Uterus (tissue), 3 donors: ENCODE measurements at regions not wholly inside any gene's neighbourhood (a gene's known extent, or its start where the extent isn't known, plus 50 kb on each side); places are given as distances from the start of the nearest gene placed in this dataset.
"Not testable (repeated sequence)": the region's sequence is repeated elsewhere in the genome, so short reads cannot be mapped to it uniquely, and the experiment has no call there.

ENCODE experiments used
- DNase-seq, 2 donors: peaks; one replicate each; pipeline ENCODE4 v3.0.0-alpha.2; 2019 to 2020
- H3K27ac ChIP-seq, 2 donors: fragments of 200-600 bp; sonication (generic); 1 replicate in 1 of 2; 2 replicates in 1 of 2; pipeline ENCODE4 v1.5.1; 2016 to 2018
- H3K27me3 ChIP-seq, 2 donors: fragments of 200-600 bp; sonication (generic); one replicate each; pipeline ENCODE4 v1.5.1; 2018 to 2019; ENCODE audit warnings: control low read depth in 1 of 2
- H3K36me3 ChIP-seq, 2 donors: fragments of 200-600 bp; sonication (generic); one replicate each; pipeline ENCODE4 v1.5.1; 2019; ENCODE audit warnings: control low read depth in 1 of 2
- H3K4me1 ChIP-seq, 2 donors: fragments of 200-600 bp; sonication (generic); one replicate each; pipeline ENCODE4 v1.5.1; 2018 to 2019; ENCODE audit warnings: control low read depth in 1 of 2
- H3K4me3 ChIP-seq, 2 donors: fragments of 200-600 bp; sonication (generic); 1 replicate in 1 of 2; 2 replicates in 1 of 2; pipeline ENCODE4 v1.5.1; 2018 to 2019; ENCODE audit warnings: mild to moderate bottlenecking in 1 of 2
- H3K9me3 ChIP-seq, 2 donors: fragments of 200-600 bp; sonication (generic); one replicate each; pipeline ENCODE4 v1.5.1; 2019; ENCODE audit warnings: control low read depth in 1 of 2
- CTCF ChIP-seq, 4 experiments: fragments of 200-600 bp in 2 of 4; fragments of 450-650 bp in 2 of 4; sonication (generic) in 2 of 4; IDR thresholded peaks; one replicate each; pipeline ENCODE4 v1.5.1; 2016 to 2019; ENCODE audit warnings: antibody characterized with exemption in 4 of 4, mild to moderate bottlenecking in 2 of 4, moderate library complexity in 1 of 4
- POLR2A ChIP-seq, 2 donors: fragments of 450-650 bp; IDR thresholded peaks; one replicate each; pipeline ENCODE4 v1.6.1; 2016; ENCODE audit warnings: antibody characterized with exemption in 2 of 2, mild to moderate bottlenecking in 1 of 2, moderate library complexity in 1 of 2
- intact Hi-C: fragments of 100-400 bp; cut with DNase I; formaldehyde crosslinking; loops from one replicate; pipeline ENCODE4 v1.15.1; 2023; ENCODE audit warnings: low total_unique reads
- donor health status: DM: yes; HTN: yes; CAD: no.

DNA sequence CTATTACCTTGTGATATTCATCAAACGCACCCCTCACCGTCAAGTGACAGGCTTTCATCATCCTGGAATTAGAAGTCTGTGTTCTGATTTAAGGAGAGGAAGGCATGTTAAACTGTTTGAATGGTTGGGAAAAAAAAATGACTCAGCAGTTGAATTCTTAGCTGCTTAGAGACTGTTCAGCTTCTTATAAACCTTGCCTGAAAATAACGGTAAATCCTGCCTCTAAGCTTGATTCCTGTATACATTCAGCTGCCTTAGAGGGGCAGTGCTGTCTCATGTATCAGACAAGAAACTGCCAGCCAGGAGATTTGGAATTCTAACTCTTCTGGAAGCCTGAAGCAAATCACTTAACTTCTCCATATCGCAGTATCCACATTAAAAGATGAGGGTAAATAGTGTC is 437.4 kb downstream of the JRKL start:
- H3K27ac ChIP-seq: no peak overlapping the region
- H3K9me3 ChIP-seq: no peaks in the 10 kb centered on the region
- no peaks in the 10 kb centered on the region for H3K36me3 ChIP-seq
- no peak for TF ChIP-seq POLR2A (IDR thresholded peaks at IDR 0.05)
- no peak for TF ChIP-seq CTCF (IDR thresholded peaks at IDR 0.05)
- no peak for DNase-seq
- no peaks in the 10 kb centered on the region for H3K4me1 ChIP-seq
- intact Hi-C loops: no loop called here
- no peak overlapping the region for H3K4me3 ChIP-seq
- H3K27me3 ChIP-seq: no peaks in the 10 kb centered on the region

DNA sequence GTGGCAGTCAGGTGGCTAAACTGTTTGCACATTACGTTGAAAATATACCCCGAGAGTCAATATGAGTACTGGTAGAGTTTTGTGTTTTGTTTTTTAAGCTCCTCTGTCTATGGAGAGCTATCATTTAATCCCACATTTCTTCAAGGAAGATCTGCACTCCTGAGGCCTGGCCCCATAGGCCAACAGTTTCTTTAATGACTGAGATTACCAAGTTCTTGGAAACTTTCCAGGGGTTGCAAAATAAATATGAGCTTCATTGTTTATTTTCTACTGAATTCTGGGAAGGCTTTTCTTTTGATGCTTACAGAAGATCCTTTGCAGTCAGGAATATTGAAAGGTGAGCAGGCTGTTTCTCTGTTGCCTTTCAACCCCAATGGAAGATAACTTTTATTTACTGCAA is 452.0 kb downstream of the JRKL start:
- no peaks in the 10 kb centered on the region for H3K9me3 ChIP-seq
- no peak overlapping the region for H3K27ac ChIP-seq
- H3K4me1 ChIP-seq: no peaks in the 10 kb centered on the region
- H3K4me3 ChIP-seq: no peak overlapping the region
- TF ChIP-seq POLR2A (IDR thresholded peaks at IDR 0.05) (no peak), CTCF (IDR thresholded peaks at IDR 0.05) (no peak)
- DNase-seq: no peak
- H3K27me3 ChIP-seq: no peaks in the 10 kb centered on the region
- intact Hi-C loops: no loop called here
- H3K36me3 ChIP-seq: no peaks in the 10 kb centered on the region

DNA sequence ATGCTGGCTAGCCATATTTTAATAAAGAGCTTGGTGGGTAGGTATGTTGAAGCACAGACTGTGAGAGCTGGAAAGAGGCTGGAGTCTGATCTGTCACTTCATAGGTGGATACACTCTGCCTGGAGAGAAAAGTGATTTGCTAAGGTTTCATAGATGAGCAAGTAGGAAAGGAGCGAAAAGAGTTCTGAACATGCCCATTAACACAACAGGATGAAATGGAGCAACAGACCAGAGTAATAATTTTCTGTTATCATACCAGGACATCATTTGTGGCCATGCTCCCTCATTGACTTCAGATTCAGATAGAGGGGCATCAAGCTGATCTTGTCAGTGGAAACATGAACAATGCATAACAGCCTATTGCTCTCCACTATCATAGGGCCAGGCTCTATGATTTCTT is 452.9 kb downstream of the JRKL start:
- H3K4me1 ChIP-seq: no peaks in the 10 kb centered on the region
- no peaks in the 10 kb centered on the region for H3K27me3 ChIP-seq
- no peak overlapping the region for H3K4me3 ChIP-seq
- no peak for TF ChIP-seq POLR2A (IDR thresholded peaks at IDR 0.05)
- no peak for TF ChIP-seq CTCF (IDR thresholded peaks at IDR 0.05)
- H3K36me3 ChIP-seq: no peaks in the 10 kb centered on the region
- H3K27ac ChIP-seq: no peak overlapping the region
- DNase-seq: no peak
- H3K9me3 ChIP-seq: no peaks in the 10 kb centered on the region
- intact Hi-C loops: no loop called here

GRCh38 chr11:96854425-96854824 is 464.6 kb downstream of the JRKL start:
- no peaks in the 10 kb centered on the region for H3K27me3 ChIP-seq
- DNase-seq: no peak
- intact Hi-C loops: no loop called here
- no peaks in the 10 kb centered on the region for H3K9me3 ChIP-seq
- no peaks in the 10 kb centered on the region for H3K4me1 ChIP-seq
- TF ChIP-seq POLR2A (IDR thresholded peaks at IDR 0.05): no peak
- no peak for TF ChIP-seq CTCF (IDR thresholded peaks at IDR 0.05)
- no peaks in the 10 kb centered on the region for H3K36me3 ChIP-seq
- no peak overlapping the region for H3K4me3 ChIP-seq
- H3K27ac ChIP-seq: no peak overlapping the region

DNA sequence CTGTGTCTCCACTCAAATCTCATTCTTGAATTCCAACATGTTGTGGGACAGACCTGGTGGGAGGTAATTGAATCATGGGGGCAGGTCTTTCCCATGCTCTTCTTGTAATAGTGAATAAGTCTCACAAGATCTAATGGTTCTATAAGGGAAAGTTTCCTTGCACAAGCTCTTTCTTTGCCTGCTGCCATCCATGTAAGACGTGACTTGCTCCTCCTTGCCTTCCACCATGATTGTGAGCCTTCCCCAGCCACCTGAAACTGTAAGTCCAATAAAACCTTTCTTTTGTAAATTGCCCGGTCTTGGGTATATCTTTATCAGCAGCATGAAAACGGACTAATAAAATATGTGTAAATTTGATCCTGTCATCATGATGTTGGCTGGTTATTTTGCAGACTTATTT is 471.9 kb downstream of the JRKL start:
- DNase-seq, H3K4me3 ChIP-seq, H3K36me3 ChIP-seq, H3K27me3 ChIP-seq, intact Hi-C loops, H3K27ac ChIP-seq, H3K9me3 ChIP-seq, H3K4me1 ChIP-seq: not testable (repeated sequence)

DNA sequence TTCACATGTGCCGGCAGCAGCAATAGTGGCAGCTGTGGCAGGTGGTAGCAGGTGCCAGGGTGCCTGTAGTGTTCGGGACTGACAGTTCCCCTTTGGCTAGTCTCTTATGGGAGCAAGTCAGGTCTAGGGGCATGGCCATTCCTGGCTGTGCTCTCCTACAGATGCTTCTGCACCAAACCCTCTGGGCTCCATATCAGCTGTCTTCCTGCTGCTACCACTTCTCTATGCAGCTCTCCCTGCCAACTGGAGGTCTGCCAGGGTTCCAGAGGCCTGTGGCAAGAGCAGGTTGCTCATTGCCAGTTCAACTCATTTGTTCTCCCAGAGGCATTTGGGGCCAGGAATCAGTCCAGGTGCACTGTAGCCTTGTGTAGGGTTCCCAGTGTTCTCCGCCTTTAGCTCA is 473.7 kb downstream of the JRKL start:
- TF ChIP-seq CTCF (IDR thresholded peaks at IDR 0.05) (no peak), POLR2A (IDR thresholded peaks at IDR 0.05) (no peak)
- H3K36me3 ChIP-seq: no peaks in the 10 kb centered on the region
- intact Hi-C loops: no loop called here
- H3K27me3 ChIP-seq: no peaks in the 10 kb centered on the region
- no peak overlapping the region for H3K4me3 ChIP-seq
- no peaks in the 10 kb centered on the region for H3K9me3 ChIP-seq
- no peak overlapping the region for H3K27ac ChIP-seq
- no peaks in the 10 kb centered on the region for H3K4me1 ChIP-seq
- DNase-seq: no peak
